Left hindlimb (tissue), 1 donor: ENCODE measurements at regions not wholly inside any gene's neighbourhood (a gene's known extent, or its start where the extent isn't known, plus 50 kb on each side); places are given as distances from the start of the nearest gene placed in this dataset.
"Not testable (repeated sequence)": the region's sequence is repeated elsewhere in the genome, so short reads cannot be mapped to it uniquely, and the experiment has no call there.

ENCODE experiments used
- DNase-seq: peaks from one replicate; pipeline ENCODE4 v3.0.0-alpha.2; 2018

GRCh38 chr6:21933351-21933750, 339.8 kb downstream of the SOX4 start:
- DNase-seq = no peak

DNA sequence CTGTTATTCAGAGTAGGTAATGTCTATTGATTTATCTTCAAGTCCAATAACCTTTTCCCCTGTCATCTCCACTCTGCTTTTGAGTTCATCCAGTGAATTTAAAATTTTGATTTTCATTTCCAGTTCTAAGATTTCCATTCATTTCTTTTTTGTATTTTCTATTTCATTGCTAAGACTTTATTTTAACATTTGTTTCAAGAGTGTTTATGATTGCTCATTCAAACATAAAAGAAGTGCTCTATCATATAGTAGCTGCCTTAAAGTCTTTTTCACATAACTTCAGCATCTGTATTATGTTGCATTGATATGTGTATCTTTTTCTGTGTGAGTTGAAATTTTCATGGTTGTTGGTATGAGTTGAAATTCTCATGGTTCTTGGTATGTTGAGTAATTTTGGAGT, 341.6 kb downstream of the SOX4 start:
- no peak for DNase-seq

DNA sequence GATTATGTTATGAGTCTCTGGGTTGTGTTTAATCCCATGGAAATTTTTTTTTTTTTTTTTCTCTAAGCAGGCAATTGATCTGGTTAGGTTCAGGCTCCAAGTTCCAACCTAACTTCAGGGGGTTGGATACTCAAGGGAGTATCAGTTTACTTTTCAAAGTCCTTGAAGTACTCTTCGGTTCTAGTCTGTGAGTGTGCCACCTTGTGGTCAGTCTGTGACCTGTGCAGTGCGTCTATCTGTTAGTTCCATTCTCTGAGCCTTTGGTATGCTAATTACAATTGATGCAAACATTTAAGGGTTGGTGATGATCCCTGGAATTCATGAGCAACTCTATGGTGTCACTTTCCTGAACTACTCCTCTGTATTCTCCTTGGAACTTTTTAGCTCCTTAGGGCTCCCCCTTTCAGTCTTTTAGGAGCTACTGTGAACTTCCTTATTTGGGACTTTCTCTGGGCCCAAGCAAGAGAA, 342.0 kb downstream of the SOX4 start:
- DNase-seq = no peak

DNA sequence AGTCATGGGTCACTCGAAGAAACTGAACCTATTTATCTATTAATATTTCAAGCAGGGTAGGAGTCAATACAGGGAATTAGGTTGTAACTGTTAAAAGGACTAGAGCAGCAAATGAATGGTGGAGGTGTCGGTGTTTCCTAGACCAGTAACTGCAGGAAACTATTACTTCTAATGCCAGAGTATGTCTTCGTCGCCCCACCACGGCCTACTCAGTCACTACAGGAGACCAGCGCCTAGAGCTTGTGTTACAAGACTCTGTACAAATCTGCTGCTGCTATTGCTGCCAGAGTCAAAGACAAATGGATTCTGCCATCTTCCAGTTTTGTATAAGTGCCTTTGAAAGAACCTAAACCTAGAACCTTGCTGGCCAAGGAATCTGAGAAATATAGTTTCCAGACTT, 343.9 kb downstream of the SOX4 start:
- DNase-seq = no peak

DNA sequence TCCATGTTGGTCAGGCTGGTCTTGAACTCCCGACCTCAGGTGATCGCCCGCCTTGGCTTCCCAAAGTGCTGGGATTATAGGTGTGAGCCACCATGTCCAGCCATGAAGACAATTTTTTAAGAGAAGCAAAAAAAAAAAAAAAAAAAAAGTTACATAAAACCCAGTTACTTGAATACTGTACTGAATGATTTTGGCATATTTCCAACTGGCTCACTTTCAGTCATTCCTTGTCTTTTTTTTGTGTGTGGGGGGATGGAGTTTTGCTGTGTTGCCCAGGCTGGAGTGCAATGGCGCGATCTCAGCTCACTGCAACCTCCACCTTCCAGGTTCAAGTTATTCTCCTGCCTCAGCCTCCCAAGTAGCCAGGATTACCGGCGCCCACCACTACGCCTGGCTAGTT, 345.5 kb downstream of the SOX4 start:
- DNase-seq = not testable (repeated sequence)

DNA sequence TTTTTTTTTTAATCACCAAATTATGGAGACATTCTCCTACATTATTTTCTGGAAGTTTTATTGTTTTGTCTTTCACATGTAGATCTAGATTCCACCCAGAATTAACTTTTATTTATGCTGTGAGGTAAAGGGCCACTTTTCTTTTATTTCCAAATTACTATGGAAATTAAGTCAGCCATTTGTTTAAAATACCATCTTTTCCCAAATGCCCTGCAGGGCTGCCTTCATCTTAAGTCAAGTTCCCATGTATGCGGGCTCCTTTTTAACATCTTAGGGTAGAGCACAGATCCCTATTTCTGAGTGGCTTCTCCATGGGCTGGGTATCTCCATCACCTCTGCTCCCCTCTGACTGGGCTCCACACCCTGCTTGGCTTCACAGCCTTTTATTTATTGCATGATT, 348.4 kb downstream of the SOX4 start:
- DNase-seq = no peak

- DNase-seq = no peak
Observed at GRCh38 chr6:21942897-21943296, 349.3 kb downstream of the SOX4 start.

DNA sequence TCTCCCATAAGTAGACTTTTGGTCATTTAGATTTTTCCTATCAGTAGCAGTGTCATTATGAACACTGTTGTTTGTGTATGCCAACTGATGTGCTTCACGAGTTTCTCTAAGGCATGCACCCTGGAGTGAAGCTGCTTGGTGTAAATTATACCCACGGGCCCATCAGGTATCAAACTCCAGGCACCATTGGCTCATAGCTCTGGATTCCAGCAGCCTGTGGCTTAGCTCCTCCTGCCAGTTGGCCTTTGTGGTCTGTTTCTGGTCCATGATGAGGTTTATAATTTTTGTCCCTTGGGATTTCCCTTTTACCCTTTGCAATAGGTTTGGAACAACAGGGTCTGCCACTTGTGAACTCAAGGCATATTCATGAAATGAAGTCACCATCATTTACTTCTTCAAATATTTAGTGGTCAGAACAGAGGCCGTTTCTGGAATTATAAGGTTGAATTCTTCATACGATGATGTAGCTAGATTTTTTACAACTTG, 350.5 kb downstream of the PRL start:
- DNase-seq = no peak

- DNase-seq = not testable (repeated sequence)
Observed at GRCh38 chr6:21947227-21947626, 349.6 kb downstream of the PRL start.

DNA sequence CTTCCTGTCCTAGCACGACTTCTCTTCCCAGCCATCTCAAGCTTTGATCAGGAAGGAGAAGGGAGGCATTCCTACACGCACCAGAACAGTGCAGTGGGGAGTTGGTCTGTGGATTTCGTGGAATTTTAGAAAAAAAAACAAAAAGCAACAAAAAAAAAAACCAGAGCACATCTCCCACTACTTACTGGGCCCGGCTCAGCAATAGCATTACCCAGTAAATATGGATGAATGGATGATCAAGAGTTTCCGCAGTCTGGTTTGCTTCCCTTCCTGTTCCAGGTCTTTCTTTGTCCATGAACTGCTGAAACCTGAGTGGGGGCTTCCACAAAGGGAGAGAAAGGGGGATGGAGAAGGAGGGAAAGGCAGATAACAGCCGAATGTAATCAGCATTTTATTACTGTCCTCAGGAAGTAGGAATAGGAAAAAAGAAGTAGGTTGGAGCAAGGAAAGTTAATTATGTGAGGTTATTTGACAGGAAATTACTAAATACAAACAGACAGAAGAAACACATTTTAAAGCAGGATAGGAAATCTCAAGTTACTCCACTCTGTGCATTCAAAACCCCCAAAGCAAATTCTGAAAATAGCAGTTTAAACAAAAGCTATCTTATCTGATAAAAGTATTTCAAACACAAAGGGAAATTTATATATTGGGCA, 349.0 kb downstream of the PRL start:
- DNase-seq = no peak

GRCh38 chr6:21949211-21949801, 347.5 kb downstream of the PRL start:
- DNase-seq = no peak

DNA sequence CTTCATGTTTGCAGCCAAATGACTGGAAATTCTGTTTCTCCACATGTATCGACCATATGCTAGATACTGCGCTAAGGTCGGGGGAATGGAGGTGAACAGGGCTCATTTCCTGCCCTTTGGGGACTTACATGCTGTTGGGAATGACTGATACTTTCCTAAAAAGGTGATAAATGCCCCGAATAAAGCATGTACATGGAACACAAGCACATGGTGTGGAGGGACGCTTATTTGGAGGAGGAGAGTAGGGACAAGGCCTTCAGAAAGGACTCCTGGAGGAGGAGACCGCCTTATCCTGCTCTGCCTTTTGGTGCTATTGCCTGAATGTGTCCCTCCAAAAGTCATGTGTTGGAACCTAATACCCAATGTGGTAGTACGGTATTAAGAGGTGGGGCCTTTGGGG, 344.5 kb downstream of the PRL start:
- no peak for DNase-seq

GRCh38 chr6:21953831-21954801, 342.7 kb downstream of the PRL start:
- peak; percentile 56 for DNase-seq

GRCh38 chr6:21955053-21955595, 341.7 kb downstream of the PRL start:
- DNase-seq = no peak

DNA sequence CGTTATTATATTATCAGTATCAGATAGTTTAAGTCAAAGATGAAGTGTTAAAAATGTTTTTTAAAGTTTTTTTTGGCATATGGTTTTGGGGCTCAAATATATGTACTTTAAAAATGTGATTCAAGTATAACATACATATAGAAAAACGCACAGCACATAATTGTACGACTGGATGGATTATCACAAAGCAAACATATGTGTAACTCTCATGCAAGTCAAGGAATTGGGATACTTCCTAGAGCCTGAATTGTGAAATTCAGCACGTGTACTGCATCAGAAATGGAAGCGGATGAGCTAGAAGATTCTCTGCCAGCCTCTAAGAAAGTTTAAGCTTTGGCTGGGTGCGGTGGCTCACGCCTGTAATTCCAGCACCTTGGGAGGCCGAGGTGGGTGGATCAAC, 340.9 kb downstream of the PRL start:
- no peak for DNase-seq

- no peak for DNase-seq
Observed at GRCh38 chr6:21958428-21958827, 338.4 kb downstream of the PRL start.

- no peak for DNase-seq
Observed at GRCh38 chr6:21961226-21961625, 335.6 kb downstream of the PRL start.

- DNase-seq = no peak
Observed at GRCh38 chr6:21965016-21965415, 331.8 kb downstream of the PRL start.

DNA sequence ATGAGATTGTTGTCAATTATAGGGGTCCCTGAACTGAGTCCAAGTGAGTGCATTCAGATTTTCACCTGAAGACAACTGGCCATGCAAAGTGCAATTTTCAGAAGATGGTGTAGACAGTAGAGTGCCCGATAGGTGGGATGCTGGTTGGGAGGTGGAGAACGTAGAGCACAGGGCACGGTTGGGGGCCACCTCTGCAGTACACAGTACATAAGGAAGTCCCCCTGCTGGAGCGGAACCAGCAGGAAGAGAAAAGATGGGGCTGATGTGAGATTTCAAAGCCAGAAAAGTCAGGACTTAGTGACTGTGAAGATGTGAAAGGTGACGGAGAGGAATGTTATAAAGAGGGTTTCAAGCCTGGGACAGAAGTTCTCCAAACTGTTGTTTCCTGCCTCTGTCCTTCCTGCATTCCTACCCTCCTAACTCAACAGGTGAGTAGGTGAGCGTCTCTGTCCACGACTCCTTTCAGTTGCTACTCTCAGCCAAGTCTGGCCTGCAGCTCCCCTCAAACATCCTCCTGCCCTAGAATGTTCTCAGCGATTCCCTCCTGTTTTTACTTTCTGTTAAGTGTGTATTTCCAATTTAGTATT, 330.8 kb downstream of the PRL start:
- DNase-seq = no peak

DNA sequence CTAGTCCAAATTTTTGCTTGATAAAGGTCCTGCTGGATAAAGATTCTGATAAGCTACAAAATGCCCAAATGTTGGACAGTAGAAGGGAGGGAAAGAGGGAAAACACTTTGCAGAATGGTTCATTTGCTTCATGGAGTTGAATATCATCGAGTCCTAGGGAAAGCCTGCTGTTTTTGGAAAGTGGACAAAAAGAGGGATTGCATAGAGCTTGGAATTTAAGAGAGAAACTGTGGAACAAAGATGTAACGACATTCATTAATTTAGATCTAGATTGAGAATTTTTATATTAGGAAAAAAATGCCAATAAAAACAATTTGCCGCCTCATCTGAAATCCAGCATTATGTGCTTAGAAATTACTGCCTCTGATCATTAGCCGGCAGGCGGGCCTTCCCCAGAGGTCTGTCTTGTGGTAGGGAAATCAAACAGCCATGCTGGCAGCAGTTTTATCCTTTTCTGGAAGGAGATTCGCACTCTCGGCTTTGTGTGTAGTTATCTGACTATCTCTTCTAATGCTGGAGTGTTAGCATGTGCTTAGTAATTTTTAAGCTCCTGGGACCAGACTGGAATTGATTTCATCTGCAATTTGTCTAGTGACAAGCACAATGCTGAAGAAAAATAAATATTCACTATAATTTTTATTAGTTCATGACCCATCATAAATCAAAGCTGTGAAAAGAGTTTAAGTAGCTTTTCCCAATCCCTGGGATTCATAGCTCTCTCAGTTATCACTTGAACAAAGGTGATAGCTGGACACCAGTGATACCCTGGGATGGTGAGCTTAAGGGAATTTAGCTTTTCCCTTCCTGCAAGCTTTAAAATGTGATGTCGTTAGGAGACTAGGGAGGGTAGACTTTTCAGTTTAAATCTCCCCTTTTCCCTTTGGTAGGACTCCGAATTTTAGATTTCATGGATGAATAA, 329.5 kb downstream of the PRL start:
- DNase-seq = no peak

DNA sequence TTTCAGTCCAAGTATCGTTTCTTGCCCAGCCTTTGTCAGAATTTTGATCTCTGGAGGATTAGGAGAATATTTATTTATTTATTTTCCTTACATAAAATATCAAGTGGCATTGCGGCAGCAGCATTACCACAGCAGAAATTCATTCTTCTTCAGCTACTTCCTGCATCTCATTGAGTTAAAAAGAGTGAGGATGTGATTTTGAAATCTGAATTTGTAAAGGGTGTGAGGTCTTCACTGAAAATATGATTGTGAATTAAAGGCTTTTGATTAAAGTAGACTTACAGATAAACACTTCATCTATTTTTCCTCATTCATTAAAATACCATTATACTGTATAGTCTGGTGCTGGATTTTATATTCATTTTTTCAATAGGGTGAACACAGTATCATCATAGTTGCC, 328.4 kb downstream of the PRL start:
- DNase-seq = no peak

- no peak for DNase-seq
Observed at GRCh38 chr6:21969192-21969591, 327.6 kb downstream of the PRL start.
